Sigmoid colon (tissue), 6 donors: ENCODE measurements at regions not wholly inside any gene's neighbourhood (a gene's known extent, or its start where the extent isn't known, plus 50 kb on each side); places are given as distances from the start of the nearest gene placed in this dataset.
"Not testable (repeated sequence)": the region's sequence is repeated elsewhere in the genome, so short reads cannot be mapped to it uniquely, and the experiment has no call there.

Experiments
- DNase-seq: peaks from one replicate; pipeline ENCODE4 v3.0.0-alpha.2; 2019
- H3K27ac ChIP-seq, 4 donors: fragments of 200-600 bp; sonication (generic); one replicate each; pipeline ENCODE4 v1.5.1; 2016 to 2019; ENCODE audit warnings: mild to moderate bottlenecking in 1 of 4
- H3K27me3 ChIP-seq, 3 donors: fragments of 200-600 bp; sonication (generic); one replicate each; pipeline ENCODE4 v1.5.1; 2019; ENCODE audit warnings: mild to moderate bottlenecking in 1 of 3
- H3K36me3 ChIP-seq, 4 donors: fragments of 200-600 bp; sonication (generic); one replicate each; pipeline ENCODE4 v1.5.1; 2016 to 2019
- H3K4me1 ChIP-seq, 4 donors: fragments of 200-600 bp; sonication (generic); one replicate each; pipeline ENCODE4 v1.5.1; 2017 to 2019
- H3K4me3 ChIP-seq, 4 donors: fragments of 200-600 bp; sonication (generic); one replicate each; pipeline ENCODE4 v1.5.1; 2017 to 2019; ENCODE audit warnings: mild to moderate bottlenecking in 2 of 4, moderate library complexity in 1 of 4
- H3K9me3 ChIP-seq, 4 donors: fragments of 200-600 bp in 3 of 4; sonication (generic) in 3 of 4; one replicate each; pipeline versions ENCODE4 v1.5.1 to v1.6.1; 2013 to 2019
- EP300 ChIP-seq, 4 donors: sonication (generic); formaldehyde crosslinking; IDR thresholded peaks; one replicate each; pipeline ENCODE4 v1.6.1; 2017; ENCODE audit warnings: antibody characterized with exemption in 4 of 4
- POLR2A ChIP-seq, 2 donors: fragments of 450-650 bp; IDR thresholded peaks; one replicate each; pipeline ENCODE4 v1.6.1; 2016; ENCODE audit warnings: antibody characterized with exemption in 2 of 2, mild to moderate bottlenecking in 2 of 2, moderate library complexity in 2 of 2
- POLR2AphosphoS5 ChIP-seq, 4 donors: sonication (generic); formaldehyde crosslinking; IDR thresholded peaks; one replicate each; pipeline ENCODE4 v1.6.1; 2017; ENCODE audit warnings: antibody characterized with exemption in 4 of 4
- WGBS, 2 donors: extraction: QIAGEN DNeasy Blood & Tissue Kit; methylation state at CpG; one replicate each; pipeline ENCODE4 v1.1.7; 2013; 5-methylcytosine and 5-hydroxymethylcytosine counted together
- intact Hi-C: fragments of 100-400 bp; cut with DNase I; formaldehyde crosslinking; loops from one replicate; pipeline ENCODE4 v1.15.1; 2023
- TF ChIP-seq, protein P1 (sequence below), 4 experiments: fragments of 450-650 bp in 3 of 4; fragments of 200-600 bp in 1 of 4; IDR thresholded peaks; one replicate each; pipeline ENCODE4 v1.5.1; 2016 to 2019; ENCODE audit warnings: antibody characterized with exemption in 4 of 4, mild to moderate bottlenecking in 3 of 4, moderate library complexity in 2 of 4
- donor health status: healthy with polysubstance abuse.
- donor health status: healthy.

DNA sequence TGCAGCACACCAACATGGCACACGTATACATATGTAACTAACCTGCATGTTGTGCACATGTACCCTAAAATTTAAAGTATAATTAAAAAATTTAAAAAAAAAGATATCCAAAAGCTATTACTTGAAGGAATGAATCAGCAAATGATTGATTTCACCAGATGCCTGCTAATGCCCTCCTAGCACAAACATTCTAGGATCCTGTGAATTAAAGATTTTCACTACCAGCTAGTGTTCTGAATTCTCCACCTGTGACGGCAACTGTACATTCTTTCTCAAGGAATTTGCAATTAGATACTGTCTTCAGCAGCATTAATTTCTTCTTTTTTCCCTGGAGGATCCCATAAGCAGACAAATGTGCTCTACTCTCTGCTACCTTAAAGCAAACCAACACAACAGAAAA is 694.9 kb downstream of the NTRK3 start:
- no peaks in the 10 kb centered on the region for H3K4me1 ChIP-seq
- H3K9me3 ChIP-seq = no peaks in the 10 kb centered on the region
- WGBS, 2 donors = 95 to 99% methylated on average over 2 of the region's 2 CpGs
- no peak overlapping the region for H3K27ac ChIP-seq
- no peaks in the 10 kb centered on the region for H3K27me3 ChIP-seq
- TF ChIP-seq POLR2A (IDR thresholded peaks at IDR 0.05) (no peak), EP300 (IDR thresholded peaks at IDR 0.05) (no peak), POLR2AphosphoS5 (IDR thresholded peaks at IDR 0.05) (no peak)
- TF ChIP-seq, protein P1, sequence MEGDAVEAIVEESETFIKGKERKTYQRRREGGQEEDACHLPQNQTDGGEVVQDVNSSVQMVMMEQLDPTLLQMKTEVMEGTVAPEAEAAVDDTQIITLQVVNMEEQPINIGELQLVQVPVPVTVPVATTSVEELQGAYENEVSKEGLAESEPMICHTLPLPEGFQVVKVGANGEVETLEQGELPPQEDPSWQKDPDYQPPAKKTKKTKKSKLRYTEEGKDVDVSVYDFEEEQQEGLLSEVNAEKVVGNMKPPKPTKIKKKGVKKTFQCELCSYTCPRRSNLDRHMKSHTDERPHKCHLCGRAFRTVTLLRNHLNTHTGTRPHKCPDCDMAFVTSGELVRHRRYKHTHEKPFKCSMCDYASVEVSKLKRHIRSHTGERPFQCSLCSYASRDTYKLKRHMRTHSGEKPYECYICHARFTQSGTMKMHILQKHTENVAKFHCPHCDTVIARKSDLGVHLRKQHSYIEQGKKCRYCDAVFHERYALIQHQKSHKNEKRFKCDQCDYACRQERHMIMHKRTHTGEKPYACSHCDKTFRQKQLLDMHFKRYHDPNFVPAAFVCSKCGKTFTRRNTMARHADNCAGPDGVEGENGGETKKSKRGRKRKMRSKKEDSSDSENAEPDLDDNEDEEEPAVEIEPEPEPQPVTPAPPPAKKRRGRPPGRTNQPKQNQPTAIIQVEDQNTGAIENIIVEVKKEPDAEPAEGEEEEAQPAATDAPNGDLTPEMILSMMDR (IDR thresholded peaks at IDR 0.05) = no peak
- H3K36me3 ChIP-seq = no peaks in the 10 kb centered on the region
- H3K4me3 ChIP-seq = no peak overlapping the region
- intact Hi-C loops = no loop called here
- DNase-seq = no peak

DNA sequence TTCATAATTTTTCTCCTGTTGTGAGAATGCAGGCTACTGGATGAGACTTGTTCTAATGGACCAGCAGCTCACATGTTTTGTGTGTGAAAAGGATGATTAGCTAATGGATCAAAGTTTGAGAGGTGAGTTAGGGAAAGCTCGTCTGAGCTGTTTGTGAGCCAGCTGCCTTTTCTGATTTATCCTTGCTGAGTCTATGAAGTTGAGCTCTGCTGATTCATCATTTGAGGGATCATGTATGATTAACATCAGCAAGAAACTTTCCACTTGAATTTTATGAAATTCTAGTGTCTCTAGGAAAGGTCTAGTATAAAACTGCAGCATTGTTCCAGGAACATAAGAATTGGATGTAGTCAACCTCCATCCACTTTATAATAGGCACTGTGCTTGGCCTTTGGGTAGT is 698.7 kb downstream of the NTRK3 start:
- H3K4me1 ChIP-seq = no peaks in the 10 kb centered on the region
- H3K27me3 ChIP-seq = no peaks in the 10 kb centered on the region
- no peak for DNase-seq
- TF ChIP-seq POLR2AphosphoS5 (IDR thresholded peaks at IDR 0.05) = no peak
- TF ChIP-seq EP300 (IDR thresholded peaks at IDR 0.05) = no peak
- TF ChIP-seq POLR2A (IDR thresholded peaks at IDR 0.05) = no peak
- TF ChIP-seq, protein P1 (IDR thresholded peaks at IDR 0.05) = no peak
- 44 to 57% methylated on average over 1 of the region's 1 CpG for WGBS, 2 donors
- no peak overlapping the region for H3K27ac ChIP-seq
- peaks cover 0 to 3% (median 0%) of the 10 kb centered on the region in 4 donors for H3K9me3 ChIP-seq
- intact Hi-C loops = no loop called here
- H3K4me3 ChIP-seq = no peak overlapping the region
- H3K36me3 ChIP-seq = no peaks in the 10 kb centered on the region

DNA sequence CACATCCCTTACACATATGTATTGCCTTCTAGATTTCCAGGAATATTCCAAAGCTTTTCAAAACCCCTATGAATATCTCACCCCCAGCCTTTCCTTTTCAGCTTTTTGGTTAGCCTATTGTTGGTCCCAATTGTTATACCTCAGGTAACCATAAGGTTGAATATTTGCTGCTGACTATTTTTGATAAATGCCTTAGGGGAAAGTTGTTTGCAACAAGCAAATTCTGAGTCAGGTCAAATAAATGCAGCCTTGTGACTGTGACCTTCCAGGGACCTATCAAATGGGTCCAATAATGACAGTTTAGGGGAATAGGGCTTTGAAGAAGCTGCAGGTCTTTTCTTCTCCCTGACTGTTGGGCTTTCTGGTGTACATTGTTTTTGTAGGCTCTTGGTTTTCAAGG is 699.7 kb downstream of the NTRK3 start:
- H3K27ac ChIP-seq = no peak overlapping the region
- H3K4me1 ChIP-seq = no peaks in the 10 kb centered on the region
- no peaks in the 10 kb centered on the region for H3K27me3 ChIP-seq
- H3K4me3 ChIP-seq = no peak overlapping the region
- H3K9me3 ChIP-seq = peaks cover 0 to 3% (median 0%) of the 10 kb centered on the region in 4 donors
- intact Hi-C loops = no loop called here
- DNase-seq = no peak
- no peaks in the 10 kb centered on the region for H3K36me3 ChIP-seq
- no peak for TF ChIP-seq POLR2AphosphoS5 (IDR thresholded peaks at IDR 0.05)
- TF ChIP-seq EP300 (IDR thresholded peaks at IDR 0.05) = no peak

DNA sequence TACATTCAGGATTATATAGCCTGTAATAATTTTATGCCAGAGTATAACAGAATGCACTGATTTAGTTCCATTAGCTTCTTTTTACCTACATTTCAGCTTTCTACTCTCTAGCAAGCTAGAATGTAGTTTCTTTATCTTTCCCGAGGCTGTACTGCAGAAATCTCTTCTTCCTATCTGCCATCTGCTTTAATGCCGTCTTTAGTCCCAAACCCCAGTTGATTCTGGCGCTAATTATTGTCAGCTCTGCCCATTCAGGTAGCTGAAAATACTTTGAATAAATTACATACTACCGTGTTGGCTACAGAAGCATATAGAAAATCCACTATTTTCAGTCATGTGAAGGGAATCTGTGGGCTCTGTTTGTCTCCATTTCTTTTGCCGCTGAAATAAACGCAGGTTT is 706.7 kb downstream of the NTRK3 start:
- Histone ChIP-seq H3K36me3 (no peaks in the 10 kb centered on the region), H3K9me3 (peaks cover 0 to 3% (median 0%) of the 10 kb centered on the region in 4 donors), H3K4me3 (no peak overlapping the region), H3K27me3 (no peaks in the 10 kb centered on the region), H3K4me1 (no peaks in the 10 kb centered on the region), H3K27ac (no peak overlapping the region)
- intact Hi-C loops = no loop called here
- TF ChIP-seq EP300 (IDR thresholded peaks at IDR 0.05) (no peak), POLR2AphosphoS5 (IDR thresholded peaks at IDR 0.05) (no peak), POLR2A (IDR thresholded peaks at IDR 0.05) (no peak)
- TF ChIP-seq, protein P1 (IDR thresholded peaks at IDR 0.05) = no peak
- no peak for DNase-seq
- WGBS, 2 donors = 84 to 89% methylated on average over 6 of the region's 6 CpGs

DNA sequence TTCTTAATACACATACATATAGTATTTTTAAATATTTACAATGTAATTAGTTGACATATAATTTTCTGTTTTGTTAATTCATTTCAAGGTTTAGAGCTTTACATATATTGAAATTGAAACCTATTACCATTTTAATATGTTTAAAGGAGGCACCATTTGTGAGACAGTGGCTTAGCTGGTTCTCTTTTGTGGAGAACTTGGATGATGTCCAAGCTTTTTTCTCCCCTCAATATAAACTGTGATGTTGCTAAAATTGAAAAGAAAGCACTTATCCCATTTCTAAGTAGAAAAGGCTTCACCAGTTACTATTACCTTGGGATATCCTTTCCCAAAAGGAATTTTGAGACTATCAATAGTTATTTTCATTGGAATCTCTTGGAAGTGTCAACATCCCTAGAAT is 707.2 kb downstream of the NTRK3 start:
- TF ChIP-seq, protein P1 (IDR thresholded peaks at IDR 0.05) = no peak
- TF ChIP-seq EP300 (IDR thresholded peaks at IDR 0.05) (no peak), POLR2A (IDR thresholded peaks at IDR 0.05) (no peak), POLR2AphosphoS5 (IDR thresholded peaks at IDR 0.05) (no peak)
- intact Hi-C loops = no loop called here
- Histone ChIP-seq H3K4me1 (no peaks in the 10 kb centered on the region), H3K4me3 (no peak overlapping the region), H3K27me3 (no peaks in the 10 kb centered on the region), H3K9me3 (no peaks in the 10 kb centered on the region), H3K36me3 (no peaks in the 10 kb centered on the region), H3K27ac (no peak overlapping the region)
- no peak for DNase-seq

DNA sequence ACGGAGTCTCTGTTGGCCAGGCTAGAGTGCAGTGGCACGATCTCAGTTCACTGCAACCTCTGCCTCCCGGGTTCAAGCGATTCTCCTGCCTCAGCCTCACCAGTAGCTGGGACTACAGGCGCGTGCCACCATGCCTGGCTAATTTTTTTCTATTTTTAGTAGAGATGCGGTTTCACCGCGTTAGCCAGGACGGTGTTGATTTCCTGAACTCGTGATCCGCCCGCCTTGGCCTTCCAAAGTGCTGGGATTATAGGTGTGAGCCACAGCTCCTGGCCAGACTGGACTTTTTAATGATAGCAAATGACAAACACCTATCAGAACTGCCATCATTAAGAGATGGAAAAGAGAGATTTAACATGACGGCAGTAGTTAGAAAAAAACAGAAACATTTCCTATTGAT is 707.9 kb downstream of the NTRK3 start:
- H3K4me1 ChIP-seq, H3K27me3 ChIP-seq, DNase-seq, H3K27ac ChIP-seq, H3K4me3 ChIP-seq, H3K36me3 ChIP-seq, H3K9me3 ChIP-seq, intact Hi-C loops: not testable (repeated sequence)
- WGBS, 2 donors = 93 to 94% methylated on average over 14 of the region's 14 CpGs
